IMR-90 (cell line): ENCODE measurements at regions not wholly inside any gene's neighbourhood (a gene's known extent, or its start where the extent isn't known, plus 50 kb on each side); places are given as distances from the start of the nearest gene placed in this dataset.

ENCODE experiments used
- ATAC-seq: fragments of 200-7000 bp; cut with Tn5 transposase; 2 replicates; pipeline ENCODE4 v1.9.1; 2020; ENCODE audit warnings: low read depth, mild to moderate bottlenecking, moderate library complexity
- BruUV-seq: library from RNA; stranded (reverse); fragments of 400-500 nt; replicated peaks from 2 replicates; lab custom pipeline; 2021; lab: Mats Ljungman, UMichigan
- CTCF ChIA-PET: fragments of 300-600 bp; formaldehyde crosslinking; extraction: SDS; loops from one replicate; lab custom pipeline; 2021; ENCODE audit warnings: antibody characterized with exemption; lab: Yijun Ruan, JAX
- POLR2A ChIA-PET: fragments of 300-600 bp; sonication (Branson Sonifier 250); formaldehyde crosslinking; loops from one replicate; lab custom pipeline; 2022; ENCODE audit warnings: antibody characterized with exemption; ENCODE audit not compliant: unreplicated experiment; lab: Charles Lee
- DNase-seq: peaks from one replicate; pipeline ENCODE4 v3.0.0; 2013
- H2AFZ ChIP-seq: replicated peaks from 2 replicates; pipeline ENCODE3; 2013; ENCODE audit warnings: low read length, mild to moderate bottlenecking; ENCODE audit not compliant: poor library complexity
- H2AK5ac ChIP-seq: 2 replicates; pipeline ENCODE4 v1.6.1; 2013; ENCODE audit warnings: low read depth, low read length, inconsistent platforms
- H2AK9ac ChIP-seq: replicated peaks from 2 replicates; pipeline ENCODE3; 2013; ENCODE audit warnings: mild to moderate bottlenecking, low read depth, low read length, moderate library complexity; ENCODE audit not compliant: poor library complexity
- H2BK120ac ChIP-seq: 2 replicates; pipeline ENCODE4 v1.6.1; 2013; ENCODE audit warnings: low read depth, low read length, inconsistent platforms
- H2BK15ac ChIP-seq: 3 replicates; pipeline ENCODE4 v1.6.1; 2013; ENCODE audit warnings: low read depth, low read length, inconsistent platforms
- H2BK20ac ChIP-seq: 2 replicates; pipeline ENCODE4 v1.6.1; 2013; ENCODE audit warnings: low read depth, mild to moderate bottlenecking, inconsistent platforms, low read length, moderate library complexity
- H2BK5ac ChIP-seq: 2 replicates; pipeline ENCODE4 v1.6.1; 2013; ENCODE audit warnings: mild to moderate bottlenecking, low read depth, low read length, inconsistent platforms; ENCODE audit not compliant: poor library complexity, severe bottlenecking
- H3K14ac ChIP-seq: replicated peaks from 2 replicates; pipeline ENCODE4 v1.6.1; 2013; ENCODE audit warnings: low read depth, low read length, inconsistent platforms
- H3K18ac ChIP-seq: 2 replicates; pipeline ENCODE4 v1.6.1; 2013; ENCODE audit warnings: low read depth, low read length, control low read depth
- H3K23ac ChIP-seq: 2 replicates; pipeline ENCODE4 v1.6.1; 2013; ENCODE audit warnings: low read depth, low read length, inconsistent platforms
- H3K27ac ChIP-seq: 2 replicates; pipeline ENCODE4 v1.5.1; 2013; ENCODE audit warnings: mild to moderate bottlenecking, control low read depth, low read length; ENCODE audit not compliant: insufficient read depth
- H3K27me3 ChIP-seq: 2 replicates; pipeline ENCODE4 v1.6.1; 2013; ENCODE audit warnings: low read length; ENCODE audit not compliant: control insufficient read depth, insufficient read depth
- H3K36me3 ChIP-seq: 2 replicates; pipeline ENCODE4 v1.6.1; 2013; ENCODE audit warnings: low read length, mixed read lengths; ENCODE audit not compliant: control insufficient read depth, insufficient read depth
- H3K4ac ChIP-seq: 2 replicates; pipeline ENCODE4 v1.6.1; 2013; ENCODE audit warnings: low read depth, low read length, inconsistent platforms
- H3K4me1 ChIP-seq: 2 replicates; pipeline ENCODE4 v1.6.1; 2013; ENCODE audit warnings: low read length, mixed read lengths; ENCODE audit not compliant: control insufficient read depth, insufficient read depth
- H3K4me2 ChIP-seq: 2 replicates; pipeline ENCODE4 v1.6.1; 2013; ENCODE audit warnings: low read depth, mild to moderate bottlenecking, control low read depth, low read length, moderate library complexity
- H3K4me3 ChIP-seq: 2 replicates; pipeline ENCODE4 v1.5.1; 2013; ENCODE audit warnings: low read depth, mild to moderate bottlenecking, control low read depth, low read length, moderate library complexity; ENCODE audit not compliant: insufficient read depth
- H3K56ac ChIP-seq: 2 replicates; pipeline ENCODE4 v1.6.1; 2013; ENCODE audit warnings: low read length, inconsistent platforms; ENCODE audit not compliant: insufficient read depth; ENCODE audit errors: extremely low read depth
- H3K79me1 ChIP-seq, 2 experiments: 2 replicates each; pipeline ENCODE4 v1.6.1; 2013; ENCODE audit warnings: low read length in 2 of 2, inconsistent platforms in 1 of 2, low read depth in 1 of 2
- H3K9ac ChIP-seq: 2 replicates; pipeline ENCODE4 v1.6.1; 2013; ENCODE audit warnings: low read depth, low read length, control low read depth
- H3K9me1 ChIP-seq: 2 replicates; pipeline ENCODE4 v1.6.1; 2013; ENCODE audit warnings: low read length, inconsistent platforms; ENCODE audit not compliant: insufficient read depth
- H3K9me3 ChIP-seq: 2 replicates; pipeline ENCODE4 v1.6.1; 2013; ENCODE audit warnings: low read length; ENCODE audit not compliant: control insufficient read depth, insufficient read depth
- H4K20me1 ChIP-seq: 2 replicates; pipeline ENCODE4 v1.6.1; 2013; ENCODE audit warnings: low read length, inconsistent platforms; ENCODE audit not compliant: insufficient read depth
- H4K5ac ChIP-seq: 2 replicates; pipeline ENCODE4 v1.6.1; 2013; ENCODE audit warnings: mild to moderate bottlenecking, low read depth, low read length, control low read depth
- H4K8ac ChIP-seq, 2 experiments: 2 replicates each; pipeline ENCODE4 v1.6.1; 2013; ENCODE audit warnings: low read depth in 2 of 2, low read length in 2 of 2, control low read depth in 1 of 2, inconsistent platforms in 1 of 2
- H4K91ac ChIP-seq: 2 replicates; pipeline ENCODE4 v1.6.1; 2013; ENCODE audit warnings: low read depth, low read length, inconsistent platforms; ENCODE audit not compliant: insufficient read depth
- BHLHE40 ChIP-seq: fragments of 150-350 bp; IDR thresholded peaks from 2 replicates; pipeline ENCODE4 v1.6.1; 2016; ENCODE audit warnings: mild to moderate bottlenecking, low read depth, low read length
- CEBPB ChIP-seq: IDR thresholded peaks from 2 replicates; pipeline ENCODE4 v1.6.1; 2012; ENCODE audit warnings: low read depth, low read length, improper control_type of control experiment
- CHD1 ChIP-seq: IDR thresholded peaks from 2 replicates; pipeline ENCODE4 v1.6.1; 2012; ENCODE audit warnings: low read depth, low read length, improper control_type of control experiment
- FOS ChIP-seq: fragments of 150-350 bp; IDR thresholded peaks from 2 replicates; pipeline ENCODE4 v1.6.1; 2016; ENCODE audit warnings: low read depth, low read length
- MAFK ChIP-seq: IDR thresholded peaks from 2 replicates; pipeline ENCODE4 v1.6.1; 2012; ENCODE audit warnings: low read depth, low read length, improper control_type of control experiment
- MAZ ChIP-seq: IDR thresholded peaks from 2 replicates; pipeline ENCODE4 v1.6.1; 2012; ENCODE audit warnings: low read depth, mild to moderate bottlenecking, low read length, improper control_type of control experiment, moderate library complexity, borderline replicate concordance
- MXI1 ChIP-seq: IDR thresholded peaks from 2 replicates; pipeline ENCODE4 v1.6.1; 2012; ENCODE audit warnings: low read depth, mild to moderate bottlenecking, low read length, moderate library complexity, borderline replicate concordance
- NFE2L2 ChIP-seq: fragments of 150-350 bp; IDR thresholded peaks from 2 replicates; pipeline ENCODE4 v1.6.1; 2016; ENCODE audit warnings: low read depth, mild to moderate bottlenecking, low read length
- POLR2A ChIP-seq: IDR thresholded peaks from 2 replicates; pipeline ENCODE4 v1.6.1; 2012; ENCODE audit warnings: mild to moderate bottlenecking, low read depth, low read length
- RAD21 ChIP-seq: IDR thresholded peaks from 2 replicates; pipeline ENCODE4 v1.6.1; 2012; ENCODE audit warnings: low read length, improper control_type of control experiment
- RCOR1 ChIP-seq: IDR thresholded peaks from 2 replicates; pipeline ENCODE4 v1.6.1; 2012; ENCODE audit warnings: mild to moderate bottlenecking, low read length, improper control_type of control experiment; ENCODE audit not compliant: insufficient replicate concordance
- RFX5 ChIP-seq: IDR thresholded peaks from 2 replicates; pipeline ENCODE4 v1.8.0; 2012; ENCODE audit warnings: low read depth, mild to moderate bottlenecking, low read length, moderate library complexity
- SMC3 ChIP-seq: fragments of 150-350 bp; IDR thresholded peaks from 2 replicates; pipeline ENCODE4 v1.6.1; 2016; ENCODE audit warnings: low read depth, mild to moderate bottlenecking, antibody characterized with exemption, low read length, moderate library complexity
- WGBS, 2 experiments: methylation state at CpG; one replicate each; pipeline versions ENCODE4 v1.1.5 to v1.1.7; 2013; ENCODE audit warnings: missing lambda C conversion rate in 2 of 2; ENCODE audit not compliant: insufficient read length in 1 of 2; ENCODE audit errors: extremely low coverage in 2 of 2; 5-methylcytosine and 5-hydroxymethylcytosine counted together
- dilution Hi-C: fragments of 300-500 bp; cut with HindIII; formaldehyde crosslinking; loops from one replicate; pipeline ENCODE4 v1.14.3; 2018; ENCODE audit warnings: low sequenced_read_pairs; ENCODE audit not compliant: unreplicated experiment
- in situ Hi-C: fragments of 300-500 bp; cut with MboI; formaldehyde crosslinking; loops from 3 replicates; pipeline ENCODE4 v1.14.3; 2019; ENCODE audit warnings: low sequenced_read_pairs, inconsistent platforms, mixed read lengths
- intact Hi-C: fragments of 100-400 bp; cut with micrococcal nuclease; formaldehyde crosslinking; loops from 2 replicates; pipeline ENCODE4 v1.10.0; 2022
- TF ChIP-seq, protein P1 (sequence below): conservative IDR thresholded peaks from 2 replicates; pipeline ENCODE4 v1.5.1; 2012; ENCODE audit warnings: mild to moderate bottlenecking, low read depth, low read length, improper control_type of control experiment
- TF ChIP-seq, protein P2 (sequence below): fragments of 150-350 bp; IDR thresholded peaks from 2 replicates; pipeline ENCODE4 v1.6.1; 2016; ENCODE audit warnings: low read depth, mild to moderate bottlenecking, low read length, moderate library complexity, borderline replicate concordance
- TF ChIP-seq, protein P3 (sequence below): fragments of 150-350 bp; IDR thresholded peaks from 2 replicates; pipeline ENCODE4 v1.6.1; 2017; ENCODE audit warnings: mild to moderate bottlenecking, antibody characterized with exemption, low read length, low read depth

DNA sequence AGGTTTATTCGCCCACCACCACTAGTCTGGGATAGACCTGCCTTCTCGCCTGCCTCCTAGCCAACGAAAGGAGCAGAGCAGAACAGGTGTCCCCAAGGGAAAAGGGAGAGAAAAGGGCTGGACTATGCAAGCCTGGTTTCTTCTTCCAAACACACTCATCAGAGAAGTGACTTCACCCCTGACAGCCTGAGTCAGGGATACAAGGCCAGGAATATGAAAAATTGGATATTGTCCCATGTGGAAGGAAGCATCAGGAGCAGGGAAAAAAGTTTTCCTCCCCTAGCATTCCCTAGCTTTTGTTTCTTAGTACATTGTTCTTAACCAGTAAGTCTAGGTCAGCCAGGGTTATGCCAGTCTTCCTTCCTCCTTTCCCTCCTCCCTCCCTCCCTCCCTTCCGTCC lies 56.9 kb upstream of the TNRC6B start:
- H3K4me2 ChIP-seq = no peak overlapping the region
- TF ChIP-seq MXI1 = no peak
- TF ChIP-seq MAZ = no peak
- TF ChIP-seq CHD1 = no peak
- TF ChIP-seq SMC3 = no peak
- no peak for TF ChIP-seq CEBPB
- no peak for TF ChIP-seq RCOR1
- no peak for TF ChIP-seq BHLHE40
- TF ChIP-seq, protein P1, sequence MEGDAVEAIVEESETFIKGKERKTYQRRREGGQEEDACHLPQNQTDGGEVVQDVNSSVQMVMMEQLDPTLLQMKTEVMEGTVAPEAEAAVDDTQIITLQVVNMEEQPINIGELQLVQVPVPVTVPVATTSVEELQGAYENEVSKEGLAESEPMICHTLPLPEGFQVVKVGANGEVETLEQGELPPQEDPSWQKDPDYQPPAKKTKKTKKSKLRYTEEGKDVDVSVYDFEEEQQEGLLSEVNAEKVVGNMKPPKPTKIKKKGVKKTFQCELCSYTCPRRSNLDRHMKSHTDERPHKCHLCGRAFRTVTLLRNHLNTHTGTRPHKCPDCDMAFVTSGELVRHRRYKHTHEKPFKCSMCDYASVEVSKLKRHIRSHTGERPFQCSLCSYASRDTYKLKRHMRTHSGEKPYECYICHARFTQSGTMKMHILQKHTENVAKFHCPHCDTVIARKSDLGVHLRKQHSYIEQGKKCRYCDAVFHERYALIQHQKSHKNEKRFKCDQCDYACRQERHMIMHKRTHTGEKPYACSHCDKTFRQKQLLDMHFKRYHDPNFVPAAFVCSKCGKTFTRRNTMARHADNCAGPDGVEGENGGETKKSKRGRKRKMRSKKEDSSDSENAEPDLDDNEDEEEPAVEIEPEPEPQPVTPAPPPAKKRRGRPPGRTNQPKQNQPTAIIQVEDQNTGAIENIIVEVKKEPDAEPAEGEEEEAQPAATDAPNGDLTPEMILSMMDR = no peak
- TF ChIP-seq, protein P2, sequence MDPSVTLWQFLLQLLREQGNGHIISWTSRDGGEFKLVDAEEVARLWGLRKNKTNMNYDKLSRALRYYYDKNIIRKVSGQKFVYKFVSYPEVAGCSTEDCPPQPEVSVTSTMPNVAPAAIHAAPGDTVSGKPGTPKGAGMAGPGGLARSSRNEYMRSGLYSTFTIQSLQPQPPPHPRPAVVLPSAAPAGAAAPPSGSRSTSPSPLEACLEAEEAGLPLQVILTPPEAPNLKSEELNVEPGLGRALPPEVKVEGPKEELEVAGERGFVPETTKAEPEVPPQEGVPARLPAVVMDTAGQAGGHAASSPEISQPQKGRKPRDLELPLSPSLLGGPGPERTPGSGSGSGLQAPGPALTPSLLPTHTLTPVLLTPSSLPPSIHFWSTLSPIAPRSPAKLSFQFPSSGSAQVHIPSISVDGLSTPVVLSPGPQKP = no peak
- TF ChIP-seq RAD21 = no peak
- no peak for TF ChIP-seq NFE2L2
- no peak for TF ChIP-seq POLR2A
- TF ChIP-seq FOS = no peak
- TF ChIP-seq RFX5 = no peak
- TF ChIP-seq, protein P3, sequence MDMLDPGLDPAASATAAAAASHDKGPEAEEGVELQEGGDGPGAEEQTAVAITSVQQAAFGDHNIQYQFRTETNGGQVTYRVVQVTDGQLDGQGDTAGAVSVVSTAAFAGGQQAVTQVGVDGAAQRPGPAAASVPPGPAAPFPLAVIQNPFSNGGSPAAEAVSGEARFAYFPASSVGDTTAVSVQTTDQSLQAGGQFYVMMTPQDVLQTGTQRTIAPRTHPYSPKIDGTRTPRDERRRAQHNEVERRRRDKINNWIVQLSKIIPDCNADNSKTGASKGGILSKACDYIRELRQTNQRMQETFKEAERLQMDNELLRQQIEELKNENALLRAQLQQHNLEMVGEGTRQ = no peak
- TF ChIP-seq MAFK = no peak

More for the DNA sequence above, 56.9 kb upstream of the TNRC6B start:
- H2BK120ac ChIP-seq = no peak overlapping the region
- H4K20me1 ChIP-seq = no peaks in the 10 kb centered on the region
- ATAC-seq (no peak), DNase-seq (no peak)
- dilution Hi-C loops (no loop called here), in situ Hi-C loops (no loop called here), intact Hi-C loops (no loop called here)
- WGBS, 2 experiments = no CpG with 5 or more reads among the region's 4 CpGs
- H3K9me1 ChIP-seq = no peaks in the 10 kb centered on the region
- no peak overlapping the region for H3K56ac ChIP-seq
- ChIA-PET POLR2A (interaction anchor here (0.6 kb wide), 1 partner anchor 582 kb away, joined by 3 read pairs; no protein-coding TSS in a partner anchor), CTCF (no interaction called here)
- no TSS peak for BruUV-seq
- no peak overlapping the region for H2BK5ac ChIP-seq
- no peaks in the 10 kb centered on the region for H3K79me1 ChIP-seq
- H3K23ac ChIP-seq = no peak overlapping the region
- no peak overlapping the region for H2BK20ac ChIP-seq
- H3K27me3 ChIP-seq = no peaks in the 10 kb centered on the region
- H2AK5ac ChIP-seq = no peak overlapping the region
- no peak overlapping the region for H4K91ac ChIP-seq
- no peak overlapping the region for H4K8ac ChIP-seq
- no peak overlapping the region for H4K5ac ChIP-seq
- H3K36me3 ChIP-seq = no peaks in the 10 kb centered on the region
- no peak overlapping the region for H3K27ac ChIP-seq
- H2AFZ ChIP-seq = no peak overlapping the region
- no peaks in the 10 kb centered on the region for H3K4me1 ChIP-seq
- no peak overlapping the region for H3K14ac ChIP-seq
- H3K9ac ChIP-seq = no peak overlapping the region
- no peak overlapping the region for H2BK15ac ChIP-seq
- H3K9me3 ChIP-seq = no peaks in the 10 kb centered on the region
- no peak overlapping the region for H3K4me3 ChIP-seq
- H2AK9ac ChIP-seq = no peak overlapping the region
- no peak overlapping the region for H3K4ac ChIP-seq
- no peak overlapping the region for H3K18ac ChIP-seq
